ENCODE measurements at regions not wholly inside any gene's neighbourhood (a gene's known extent, or its start where the extent isn't known, plus 50 kb on each side); places are given as distances from the start of the nearest gene placed in this dataset.
"Not testable (repeated sequence)": the region's sequence is repeated elsewhere in the genome, so short reads cannot be mapped to it uniquely, and the experiment has no call there.

DNA sequence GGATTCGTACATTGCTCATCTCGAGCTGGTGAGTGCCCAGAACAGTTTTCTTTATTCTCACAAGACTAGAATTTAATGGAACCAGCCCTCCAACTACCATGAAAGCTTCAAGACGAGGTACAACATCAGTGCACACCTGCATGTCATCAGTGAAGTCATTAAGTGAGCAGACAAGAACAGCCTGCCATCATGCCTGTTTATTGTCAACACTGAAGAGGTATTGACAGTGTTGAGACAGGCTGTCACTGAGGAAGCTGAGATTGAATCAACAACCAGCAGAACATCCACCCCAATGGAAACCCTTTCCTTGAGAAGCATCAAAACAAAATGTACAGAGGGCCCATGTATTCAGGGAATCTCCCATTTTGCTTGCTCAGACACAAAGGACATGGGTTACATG lies 148.0 kb upstream of the TCF4 start:
- Histone ChIP-seq H3K27ac (ENCODE audit: low read depth in 1 of 2, low read length in 1 of 2) (no peak overlapping the region), H3K4me1 (ENCODE audit: control insufficient read depth in 2 of 2, insufficient read depth in 2 of 2, low read length in 2 of 2) (no peaks in the 10 kb centered on the region)
- WGBS, result 95% methylated on average over 3 of the region's 3 CpGs

DNA sequence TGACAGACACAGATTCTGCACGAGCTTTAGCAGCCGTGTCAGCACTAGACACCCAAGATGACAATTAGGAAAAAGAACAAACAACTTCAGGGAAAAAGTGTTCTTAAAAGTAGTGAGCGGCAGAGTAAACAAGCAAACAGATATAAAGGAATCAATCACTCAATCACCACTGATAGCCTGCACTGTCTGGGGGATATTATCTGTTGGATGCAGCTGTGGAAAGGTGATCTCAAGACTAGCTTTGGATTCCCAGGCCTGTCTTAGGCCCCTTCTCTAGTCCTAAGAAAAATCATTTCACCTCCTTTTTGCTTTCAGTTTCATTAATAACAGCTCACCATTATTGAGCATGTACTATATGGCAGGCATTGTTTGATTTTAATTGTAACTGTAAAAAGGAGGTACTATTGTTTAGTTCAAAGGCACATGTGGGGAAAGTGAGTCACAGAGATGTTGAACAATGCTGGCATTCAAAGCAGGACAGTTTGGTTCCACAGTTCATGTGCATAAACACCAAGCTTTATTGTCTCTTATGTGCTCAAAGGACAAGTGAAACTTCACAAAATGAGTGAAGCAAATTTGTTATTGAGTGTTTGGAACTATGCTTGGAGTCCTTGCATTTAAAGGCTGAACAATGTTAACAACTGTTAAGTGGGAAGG lies 147.3 kb upstream of the TCF4 start:
- Histone ChIP-seq H3K4me1 (ENCODE audit: control insufficient read depth in 2 of 2, insufficient read depth in 2 of 2, low read length in 2 of 2) (no peaks in the 10 kb centered on the region), H3K4me3 (ENCODE audit: low read length in 2 of 2) (no peak overlapping the region), H3K27ac (ENCODE audit: low read depth in 1 of 2, low read length in 1 of 2) (no peak overlapping the region), H3K27me3 (ENCODE audit: control insufficient read depth in 2 of 2, insufficient read depth in 1 of 2, low read length in 1 of 2) (no peaks in the 10 kb centered on the region), H3K36me3 (ENCODE audit: control insufficient read depth in 2 of 2, insufficient read depth in 2 of 2, low read length in 1 of 2) (no peaks in the 10 kb centered on the region), H3K9me3 (ENCODE audit: control insufficient read depth in 2 of 2, insufficient read depth in 1 of 2, low read length in 1 of 2) (no peaks in the 10 kb centered on the region)
- no peak for DNase-seq (ENCODE audit: low read depth in 6 of 9, low spot score in 9 of 9)
- WGBS, result 97% methylated on average over 3 of the region's 3 CpGs

More for the DNA sequence above, 148.0 kb upstream of the TCF4 start:
- Histone ChIP-seq H3K27me3 (ENCODE audit: control insufficient read depth in 2 of 2, insufficient read depth in 1 of 2, low read length in 1 of 2) (no peaks in the 10 kb centered on the region), H3K4me3 (ENCODE audit: low read length in 2 of 2) (no peak overlapping the region), H3K9me3 (ENCODE audit: control insufficient read depth in 2 of 2, insufficient read depth in 1 of 2, low read length in 1 of 2) (no peaks in the 10 kb centered on the region), H3K36me3 (ENCODE audit: control insufficient read depth in 2 of 2, insufficient read depth in 2 of 2, low read length in 1 of 2) (no peaks in the 10 kb centered on the region)
- no peak for DNase-seq (ENCODE audit: low read depth in 6 of 9, low spot score in 9 of 9)

DNA sequence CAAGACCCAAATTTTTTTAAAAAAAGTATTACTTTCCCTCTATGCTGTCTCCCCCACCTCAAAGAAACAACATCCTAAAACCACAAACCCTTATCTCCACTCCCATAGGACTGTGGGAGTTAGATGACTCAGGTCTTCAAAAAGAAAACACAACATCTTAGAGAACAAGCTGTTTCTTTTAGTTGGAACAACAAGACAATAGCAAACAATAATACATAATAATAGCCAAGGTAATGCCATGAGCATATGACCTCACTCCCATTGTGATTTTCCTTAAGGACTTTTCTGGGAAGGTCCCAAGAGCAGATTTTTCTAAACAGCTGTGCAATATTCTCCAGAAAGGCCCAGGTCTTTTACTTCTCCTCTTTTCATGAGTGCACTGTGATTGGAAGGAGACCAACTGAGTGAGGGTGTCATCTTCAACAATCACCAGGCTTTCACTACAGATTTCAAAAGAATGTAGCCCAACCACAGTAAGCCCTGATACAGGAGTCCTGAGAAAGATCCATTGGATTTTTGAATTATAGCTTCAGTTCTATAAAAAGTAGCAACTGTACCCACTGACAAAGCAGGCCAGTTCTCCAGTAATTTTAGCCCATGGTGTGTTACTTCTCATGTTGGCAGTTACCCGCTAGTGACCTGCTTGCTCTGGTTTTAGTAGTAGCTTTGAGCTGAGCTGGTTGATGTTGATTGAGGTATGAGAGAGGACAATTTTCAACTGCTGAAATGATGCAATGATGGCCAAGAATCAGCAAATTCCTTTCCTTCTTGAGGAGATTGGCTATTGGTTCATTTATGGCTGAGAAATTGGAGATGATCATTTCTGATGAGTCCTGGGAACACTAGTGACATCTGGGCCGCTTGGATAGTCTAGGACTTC lies 144.5 kb upstream of the TCF4 start:
- H3K4me1 ChIP-seq (ENCODE audit: control insufficient read depth in 2 of 2, insufficient read depth in 2 of 2, low read length in 2 of 2), result no peaks in the 10 kb centered on the region
- no peaks in the 10 kb centered on the region for H3K9me3 ChIP-seq (ENCODE audit: control insufficient read depth in 2 of 2, insufficient read depth in 1 of 2, low read length in 1 of 2)
- H3K36me3 ChIP-seq (ENCODE audit: control insufficient read depth in 2 of 2, insufficient read depth in 2 of 2, low read length in 1 of 2), result no peaks in the 10 kb centered on the region
- DNase-seq (ENCODE audit: low read depth in 6 of 9, low spot score in 9 of 9), result no peak
- no peak overlapping the region for H3K4me3 ChIP-seq (ENCODE audit: low read length in 2 of 2)
- 95% methylated on average over 2 of the region's 2 CpGs for WGBS
- H3K27me3 ChIP-seq (ENCODE audit: control insufficient read depth in 2 of 2, insufficient read depth in 1 of 2, low read length in 1 of 2), result no peaks in the 10 kb centered on the region
- H3K27ac ChIP-seq (ENCODE audit: low read depth in 1 of 2, low read length in 1 of 2), result no peak overlapping the region

DNA sequence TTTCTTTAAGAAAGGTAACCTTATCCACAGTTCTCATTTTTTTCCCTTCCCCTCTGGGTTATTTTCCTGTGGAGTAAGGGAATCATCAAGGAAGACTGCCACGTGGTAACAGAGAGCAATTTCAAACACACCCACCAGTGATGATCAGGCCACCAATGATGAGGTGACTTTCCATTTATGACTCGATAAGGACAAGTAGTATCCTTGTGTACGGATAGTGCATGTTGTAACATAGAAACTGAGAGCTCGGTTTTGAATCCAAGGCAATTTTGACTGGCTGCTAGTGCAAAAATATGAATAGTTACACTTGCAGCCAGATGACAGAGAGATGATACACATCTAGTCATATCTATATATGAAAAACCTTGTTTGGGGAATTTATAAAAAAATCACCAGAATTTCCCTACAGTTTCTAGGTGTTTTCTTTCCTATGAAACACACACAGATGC lies 143.6 kb upstream of the TCF4 start:
- 90% methylated on average over 4 of the region's 4 CpGs for WGBS
- H3K27ac ChIP-seq (ENCODE audit: low read depth in 1 of 2, low read length in 1 of 2), result no peak overlapping the region

DNA sequence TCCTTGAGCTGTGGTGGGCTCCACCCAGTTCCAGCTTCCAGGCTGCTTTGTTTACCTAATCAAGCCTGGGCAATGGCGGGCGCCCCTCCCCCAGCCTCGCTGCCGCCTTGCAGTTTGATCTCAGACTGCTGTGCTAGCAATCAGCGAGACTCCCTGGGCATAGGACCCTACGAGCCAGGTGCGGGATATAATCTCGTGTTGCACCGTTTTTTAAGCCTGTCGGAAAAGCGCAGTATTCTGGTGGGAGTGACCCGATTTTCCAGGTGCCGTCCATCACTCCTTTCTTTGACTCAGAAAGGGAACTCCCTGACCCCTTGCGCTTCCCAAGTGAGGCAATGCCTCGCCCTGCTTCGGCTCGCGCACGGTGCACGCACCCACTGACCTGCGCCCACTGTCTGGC lies 133.0 kb upstream of the TCF4 start:
- not testable (repeated sequence) for H3K36me3 ChIP-seq (ENCODE audit: control insufficient read depth in 2 of 2, insufficient read depth in 2 of 2, low read length in 1 of 2); H3K27ac ChIP-seq (ENCODE audit: low read depth in 1 of 2, low read length in 1 of 2); H3K4me1 ChIP-seq (ENCODE audit: control insufficient read depth in 2 of 2, insufficient read depth in 2 of 2, low read length in 2 of 2); H3K27me3 ChIP-seq (ENCODE audit: control insufficient read depth in 2 of 2, insufficient read depth in 1 of 2, low read length in 1 of 2); DNase-seq (ENCODE audit: low read depth in 6 of 9, low spot score in 9 of 9); H3K4me3 ChIP-seq (ENCODE audit: low read length in 2 of 2); H3K9me3 ChIP-seq (ENCODE audit: control insufficient read depth in 2 of 2, insufficient read depth in 1 of 2, low read length in 1 of 2)
- WGBS, result 95% methylated on average over 12 of the region's 21 CpGs

More for the DNA sequence above, 143.6 kb upstream of the TCF4 start:
- no peaks in the 10 kb centered on the region for H3K9me3 ChIP-seq (ENCODE audit: control insufficient read depth in 2 of 2, insufficient read depth in 1 of 2, low read length in 1 of 2)
- no peaks in the 10 kb centered on the region for H3K4me1 ChIP-seq (ENCODE audit: control insufficient read depth in 2 of 2, insufficient read depth in 2 of 2, low read length in 2 of 2)
- no peak for DNase-seq (ENCODE audit: low read depth in 6 of 9, low spot score in 9 of 9)
- H3K4me3 ChIP-seq (ENCODE audit: low read length in 2 of 2), result no peak overlapping the region
- no peaks in the 10 kb centered on the region for H3K36me3 ChIP-seq (ENCODE audit: control insufficient read depth in 2 of 2, insufficient read depth in 2 of 2, low read length in 1 of 2)
- no peaks in the 10 kb centered on the region for H3K27me3 ChIP-seq (ENCODE audit: control insufficient read depth in 2 of 2, insufficient read depth in 1 of 2, low read length in 1 of 2)

DNA sequence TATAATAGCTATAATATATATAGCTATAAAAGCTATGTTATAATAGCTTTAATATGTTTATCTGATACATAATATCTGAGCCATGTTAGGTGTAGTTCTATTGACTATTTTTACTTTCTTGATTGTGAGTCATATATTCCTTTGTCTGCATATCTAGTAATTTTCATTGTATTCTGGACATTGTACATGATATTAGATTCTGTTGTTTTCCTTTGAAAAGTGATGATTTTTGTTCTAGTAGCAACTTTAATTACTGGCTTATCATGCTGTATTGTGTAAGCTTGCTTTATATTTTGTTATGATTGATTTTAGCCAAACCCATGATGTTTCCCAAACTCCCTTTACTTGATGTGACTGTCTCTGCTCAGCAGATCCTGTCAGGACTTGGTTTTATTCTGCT lies 125.7 kb upstream of the TCF4 start:
- Histone ChIP-seq H3K27me3 (ENCODE audit: control insufficient read depth in 2 of 2, insufficient read depth in 1 of 2, low read length in 1 of 2) (no peaks in the 10 kb centered on the region), H3K27ac (ENCODE audit: low read depth in 1 of 2, low read length in 1 of 2) (no peak overlapping the region), H3K4me3 (ENCODE audit: low read length in 2 of 2) (no peak overlapping the region), H3K9me3 (ENCODE audit: control insufficient read depth in 2 of 2, insufficient read depth in 1 of 2, low read length in 1 of 2) (no peaks in the 10 kb centered on the region), H3K4me1 (ENCODE audit: control insufficient read depth in 2 of 2, insufficient read depth in 2 of 2, low read length in 2 of 2) (no peaks in the 10 kb centered on the region), H3K36me3 (ENCODE audit: control insufficient read depth in 2 of 2, insufficient read depth in 2 of 2, low read length in 1 of 2) (no peaks in the 10 kb centered on the region)
- DNase-seq (ENCODE audit: low read depth in 6 of 9, low spot score in 9 of 9), result no peak

DNA sequence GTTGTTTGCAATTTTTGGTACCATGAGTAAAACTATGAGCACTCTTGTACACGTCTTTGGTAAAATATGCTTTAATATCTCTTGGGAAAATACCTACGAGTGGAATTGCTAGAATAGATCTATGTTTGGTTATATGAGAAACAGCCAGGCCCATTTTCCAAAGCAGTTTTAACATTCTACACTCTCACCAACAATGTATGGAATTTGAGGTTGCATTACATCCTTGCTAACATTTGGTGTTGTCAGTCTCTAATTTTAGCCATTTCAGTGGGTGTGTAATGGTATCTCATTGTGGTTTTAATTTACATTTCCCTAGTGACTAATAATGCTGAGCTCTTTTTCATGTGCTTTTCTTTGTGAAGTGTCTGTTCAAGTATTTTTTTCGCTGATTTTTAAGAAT lies 118.9 kb upstream of the TCF4 start:
- DNase-seq (ENCODE audit: low read depth in 6 of 9, low spot score in 9 of 9), result no peak
- no peak overlapping the region for H3K4me3 ChIP-seq (ENCODE audit: low read length in 2 of 2)
- WGBS, result 95% methylated on average over 3 of the region's 3 CpGs
- no peaks in the 10 kb centered on the region for H3K4me1 ChIP-seq (ENCODE audit: control insufficient read depth in 2 of 2, insufficient read depth in 2 of 2, low read length in 2 of 2)
- no peaks in the 10 kb centered on the region for H3K9me3 ChIP-seq (ENCODE audit: control insufficient read depth in 2 of 2, insufficient read depth in 1 of 2, low read length in 1 of 2)
- no peaks in the 10 kb centered on the region for H3K27me3 ChIP-seq (ENCODE audit: control insufficient read depth in 2 of 2, insufficient read depth in 1 of 2, low read length in 1 of 2)
- H3K27ac ChIP-seq (ENCODE audit: low read depth in 1 of 2, low read length in 1 of 2), result no peak overlapping the region
- no peaks in the 10 kb centered on the region for H3K36me3 ChIP-seq (ENCODE audit: control insufficient read depth in 2 of 2, insufficient read depth in 2 of 2, low read length in 1 of 2)

DNA sequence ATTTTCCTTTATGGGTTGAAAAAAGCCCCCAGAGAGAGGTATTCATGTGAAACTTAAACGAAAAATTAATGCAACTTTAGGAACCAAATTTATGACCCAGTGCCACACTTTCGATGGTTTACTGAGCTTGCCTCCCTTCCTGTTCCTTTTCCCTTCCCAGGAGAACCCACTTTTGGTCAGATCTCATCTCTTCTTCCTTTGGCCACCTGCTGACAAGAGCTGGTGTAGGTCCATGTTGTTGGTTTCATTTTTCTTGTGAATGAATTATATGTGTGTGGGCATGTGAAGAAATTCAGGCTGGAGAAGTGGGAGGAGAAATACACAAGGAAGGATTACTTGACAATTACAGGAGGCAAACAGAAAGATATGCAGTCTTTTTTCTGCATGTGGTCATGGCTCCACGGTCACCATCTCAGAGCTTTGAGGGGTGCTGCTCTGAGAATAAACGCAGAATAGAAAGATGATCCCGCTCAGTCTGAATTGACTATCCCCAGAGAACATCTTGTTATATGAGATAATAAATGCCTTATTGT lies 111.3 kb upstream of the TCF4 start:
- WGBS, result 64% methylated on average over 5 of the region's 5 CpGs
- Histone ChIP-seq H3K27ac (ENCODE audit: low read depth in 1 of 2, low read length in 1 of 2) (no peak overlapping the region), H3K36me3 (ENCODE audit: control insufficient read depth in 2 of 2, insufficient read depth in 2 of 2, low read length in 1 of 2) (no peaks in the 10 kb centered on the region), H3K27me3 (ENCODE audit: control insufficient read depth in 2 of 2, insufficient read depth in 1 of 2, low read length in 1 of 2) (no peaks in the 10 kb centered on the region), H3K4me1 (ENCODE audit: control insufficient read depth in 2 of 2, insufficient read depth in 2 of 2, low read length in 2 of 2) (no peaks in the 10 kb centered on the region), H3K9me3 (ENCODE audit: control insufficient read depth in 2 of 2, insufficient read depth in 1 of 2, low read length in 1 of 2) (no peaks in the 10 kb centered on the region), H3K4me3 (ENCODE audit: low read length in 2 of 2) (no peak overlapping the region)
- DNase-seq (ENCODE audit: low read depth in 6 of 9, low spot score in 9 of 9), result no peak

DNA sequence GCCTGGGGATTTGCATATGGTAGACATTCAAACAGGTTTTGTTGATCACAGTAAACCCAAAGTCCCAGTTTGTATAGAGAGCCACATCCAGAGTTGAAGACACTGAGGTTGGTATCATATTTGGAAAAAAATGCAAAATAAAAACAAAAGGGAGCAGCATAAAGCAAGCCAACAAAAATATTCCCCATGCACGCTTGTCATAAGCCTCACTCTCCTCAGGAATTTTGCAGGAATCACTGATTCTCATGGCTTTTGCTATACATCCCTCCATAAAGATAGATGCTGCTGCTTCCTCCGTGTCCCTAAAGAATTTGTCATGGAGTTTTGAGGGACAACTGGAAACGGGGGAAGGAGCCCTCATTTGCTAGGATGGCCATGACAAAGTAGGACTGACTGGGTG lies 108.8 kb upstream of the TCF4 start:
- no peaks in the 10 kb centered on the region for H3K4me1 ChIP-seq (ENCODE audit: control insufficient read depth in 2 of 2, insufficient read depth in 2 of 2, low read length in 2 of 2)
- H3K4me3 ChIP-seq (ENCODE audit: low read length in 2 of 2), result no peak overlapping the region
- H3K27ac ChIP-seq (ENCODE audit: low read depth in 1 of 2, low read length in 1 of 2), result no peak overlapping the region
- no peaks in the 10 kb centered on the region for H3K36me3 ChIP-seq (ENCODE audit: control insufficient read depth in 2 of 2, insufficient read depth in 2 of 2, low read length in 1 of 2)
- no peak for DNase-seq (ENCODE audit: low read depth in 6 of 9, low spot score in 9 of 9)
- H3K9me3 ChIP-seq (ENCODE audit: control insufficient read depth in 2 of 2, insufficient read depth in 1 of 2, low read length in 1 of 2), result no peaks in the 10 kb centered on the region
- WGBS, result 93% methylated on average over 3 of the region's 3 CpGs
- H3K27me3 ChIP-seq (ENCODE audit: control insufficient read depth in 2 of 2, insufficient read depth in 1 of 2, low read length in 1 of 2), result no peaks in the 10 kb centered on the region
